Muscle of leg (tissue), 3 donors: ENCODE measurements at regions not wholly inside any gene's neighbourhood (a gene's known extent, or its start where the extent isn't known, plus 50 kb on each side); places are given as distances from the start of the nearest gene placed in this dataset.
A peak's percentile ranks its signal among the peaks of the same experiment; 100 is the strongest.

ENCODE experiments used
- DNase-seq: peaks from one replicate; pipeline ENCODE4 v3.0.0; 2013
- H3K27ac ChIP-seq: one replicate; pipeline ENCODE4 v1.5.1; 2013; ENCODE audit warnings: mild to moderate bottlenecking, low read length, control low read depth
- H3K27me3 ChIP-seq: one replicate; pipeline ENCODE4 v1.6.1; 2013; ENCODE audit warnings: low read length; ENCODE audit not compliant: control insufficient read depth, insufficient read depth
- H3K36me3 ChIP-seq: one replicate; pipeline ENCODE4 v1.6.1; 2013; ENCODE audit warnings: low read length; ENCODE audit not compliant: control insufficient read depth, insufficient read depth
- H3K4me1 ChIP-seq: one replicate; pipeline ENCODE4 v1.6.1; 2013; ENCODE audit warnings: low read length; ENCODE audit not compliant: control insufficient read depth, insufficient read depth
- H3K4me3 ChIP-seq: one replicate; pipeline ENCODE4 v1.5.1; 2013; ENCODE audit warnings: low read length, control low read depth
- H3K9me3 ChIP-seq: replicated peaks from 2 replicates; pipeline ENCODE4 v1.6.1; 2013; ENCODE audit warnings: low read depth, low read length; ENCODE audit not compliant: control insufficient read depth
- WGBS: methylation state at CpG from one replicate; pipeline ENCODE4 v1.1.5; 2013; ENCODE audit warnings: missing lambda C conversion rate; ENCODE audit not compliant: insufficient coverage; 5-methylcytosine and 5-hydroxymethylcytosine counted together

- Histone ChIP-seq H3K27me3 (no peaks in the 10 kb centered on the region), H3K4me1 (no peaks in the 10 kb centered on the region), H3K9me3 (peaks cover under 1% of the 10 kb centered on the region), H3K36me3 (no peaks in the 10 kb centered on the region), H3K27ac (no peak overlapping the region), H3K4me3 (no peak overlapping the region)
- DNase-seq = no peak
- WGBS = 44% methylated on average over 6 of the region's 9 CpGs
These were observed 186.0 kb downstream of the TENT4A start for GRCh38 chr5:6899221-6899620.

- no peak overlapping the region for H3K27ac ChIP-seq
- WGBS = 66% methylated on average over 9 of the region's 17 CpGs
- no peaks in the 10 kb centered on the region for H3K9me3 ChIP-seq
- H3K36me3 ChIP-seq = no peaks in the 10 kb centered on the region
- no peaks in the 10 kb centered on the region for H3K27me3 ChIP-seq
- no peak for DNase-seq
- H3K4me3 ChIP-seq = no peak overlapping the region
- H3K4me1 ChIP-seq = no peaks in the 10 kb centered on the region
These were observed 187.3 kb downstream of the TENT4A start for GRCh38 chr5:6900247-6901227.

GRCh38 chr5:6902094-6902493 lies 188.9 kb downstream of the TENT4A start:
- H3K4me1 ChIP-seq = no peaks in the 10 kb centered on the region
- H3K36me3 ChIP-seq = no peaks in the 10 kb centered on the region
- H3K27me3 ChIP-seq = no peaks in the 10 kb centered on the region
- no peak overlapping the region for H3K27ac ChIP-seq
- 89% methylated on average over 1 of the region's 3 CpGs for WGBS
- no peak overlapping the region for H3K4me3 ChIP-seq
- DNase-seq = no peak
- no peaks in the 10 kb centered on the region for H3K9me3 ChIP-seq

- no peaks in the 10 kb centered on the region for H3K27me3 ChIP-seq
- no peak for DNase-seq
- no peak overlapping the region for H3K27ac ChIP-seq
- H3K36me3 ChIP-seq = no peaks in the 10 kb centered on the region
- no peak overlapping the region for H3K4me3 ChIP-seq
- H3K4me1 ChIP-seq = no peaks in the 10 kb centered on the region
- no peaks in the 10 kb centered on the region for H3K9me3 ChIP-seq
- 50% methylated on average over 1 of the region's 5 CpGs for WGBS
These were observed 189.4 kb downstream of the TENT4A start for GRCh38 chr5:6902597-6902996.

GRCh38 chr5:6903934-6904333 lies 190.7 kb downstream of the TENT4A start:
- Histone ChIP-seq H3K9me3 (no peaks in the 10 kb centered on the region), H3K36me3 (no peaks in the 10 kb centered on the region), H3K27ac (no peak overlapping the region), H3K4me3 (no peak overlapping the region), H3K27me3 (no peaks in the 10 kb centered on the region), H3K4me1 (no peaks in the 10 kb centered on the region)
- DNase-seq = no peak
- WGBS = 52% methylated on average over 3 of the region's 3 CpGs

GRCh38 chr5:6904860-6905259 lies 191.6 kb downstream of the TENT4A start:
- no peak overlapping the region for H3K4me3 ChIP-seq
- no peaks in the 10 kb centered on the region for H3K36me3 ChIP-seq
- H3K9me3 ChIP-seq = no peaks in the 10 kb centered on the region
- no peak overlapping the region for H3K27ac ChIP-seq
- H3K4me1 ChIP-seq = no peaks in the 10 kb centered on the region
- DNase-seq = no peak
- WGBS = no CpG with 5 or more reads among the region's 2 CpGs
- no peaks in the 10 kb centered on the region for H3K27me3 ChIP-seq

GRCh38 chr5:6905423-6905822 lies 192.2 kb downstream of the TENT4A start:
- WGBS = 67% methylated on average over 8 of the region's 8 CpGs
- H3K9me3 ChIP-seq = no peaks in the 10 kb centered on the region
- no peaks in the 10 kb centered on the region for H3K36me3 ChIP-seq
- no peak overlapping the region for H3K27ac ChIP-seq
- H3K27me3 ChIP-seq = no peaks in the 10 kb centered on the region
- DNase-seq = peak; percentile 7
- no peaks in the 10 kb centered on the region for H3K4me1 ChIP-seq
- H3K4me3 ChIP-seq = no peak overlapping the region

GRCh38 chr5:6905883-6906282 lies 192.7 kb downstream of the TENT4A start:
- no CpG with 5 or more reads among the region's 5 CpGs for WGBS
- Histone ChIP-seq H3K36me3 (no peaks in the 10 kb centered on the region), H3K4me1 (no peaks in the 10 kb centered on the region), H3K27me3 (no peaks in the 10 kb centered on the region), H3K9me3 (no peaks in the 10 kb centered on the region), H3K4me3 (no peak overlapping the region), H3K27ac (no peak overlapping the region)
- DNase-seq = peak; percentile 65

- H3K4me1 ChIP-seq = no peaks in the 10 kb centered on the region
- H3K27ac ChIP-seq = no peak overlapping the region
- H3K9me3 ChIP-seq = no peaks in the 10 kb centered on the region
- no peak overlapping the region for H3K4me3 ChIP-seq
- peak; percentile 10 for DNase-seq
- no peaks in the 10 kb centered on the region for H3K36me3 ChIP-seq
- WGBS = 59% methylated on average over 8 of the region's 8 CpGs
- H3K27me3 ChIP-seq = no peaks in the 10 kb centered on the region
These were observed 194.2 kb downstream of the TENT4A start for GRCh38 chr5:6907320-6907918.

- H3K9me3 ChIP-seq = no peaks in the 10 kb centered on the region
- no peak overlapping the region for H3K27ac ChIP-seq
- no peaks in the 10 kb centered on the region for H3K36me3 ChIP-seq
- H3K4me1 ChIP-seq = no peaks in the 10 kb centered on the region
- no peak overlapping the region for H3K4me3 ChIP-seq
- WGBS = 40% methylated on average over 1 of the region's 4 CpGs
- H3K27me3 ChIP-seq = no peaks in the 10 kb centered on the region
- no peak for DNase-seq
These were observed 196.7 kb downstream of the TENT4A start for GRCh38 chr5:6909901-6910300.
